ENCODE measurements at regions not wholly inside any gene's neighbourhood (a gene's known extent, or its start where the extent isn't known, plus 50 kb on each side); places are given as distances from the start of the nearest gene placed in this dataset.
"Not testable (repeated sequence)": the region's sequence is repeated elsewhere in the genome, so short reads cannot be mapped to it uniquely, and the experiment has no call there.

- H3K27me3 Mint-ChIP-seq (ENCODE audit: low read depth): no peaks in the 10 kb centered on the region
- H3K27ac Mint-ChIP-seq: no peak overlapping the region
- DNase-seq (ENCODE audit: low spot score in 2 of 2, unreplicated experiment in 2 of 2): no peak
- TF ChIP-seq, protein P1, sequence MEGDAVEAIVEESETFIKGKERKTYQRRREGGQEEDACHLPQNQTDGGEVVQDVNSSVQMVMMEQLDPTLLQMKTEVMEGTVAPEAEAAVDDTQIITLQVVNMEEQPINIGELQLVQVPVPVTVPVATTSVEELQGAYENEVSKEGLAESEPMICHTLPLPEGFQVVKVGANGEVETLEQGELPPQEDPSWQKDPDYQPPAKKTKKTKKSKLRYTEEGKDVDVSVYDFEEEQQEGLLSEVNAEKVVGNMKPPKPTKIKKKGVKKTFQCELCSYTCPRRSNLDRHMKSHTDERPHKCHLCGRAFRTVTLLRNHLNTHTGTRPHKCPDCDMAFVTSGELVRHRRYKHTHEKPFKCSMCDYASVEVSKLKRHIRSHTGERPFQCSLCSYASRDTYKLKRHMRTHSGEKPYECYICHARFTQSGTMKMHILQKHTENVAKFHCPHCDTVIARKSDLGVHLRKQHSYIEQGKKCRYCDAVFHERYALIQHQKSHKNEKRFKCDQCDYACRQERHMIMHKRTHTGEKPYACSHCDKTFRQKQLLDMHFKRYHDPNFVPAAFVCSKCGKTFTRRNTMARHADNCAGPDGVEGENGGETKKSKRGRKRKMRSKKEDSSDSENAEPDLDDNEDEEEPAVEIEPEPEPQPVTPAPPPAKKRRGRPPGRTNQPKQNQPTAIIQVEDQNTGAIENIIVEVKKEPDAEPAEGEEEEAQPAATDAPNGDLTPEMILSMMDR (IDR thresholded peaks at IDR 0.05; ENCODE audit: unreplicated experiment): no peak
- no peak overlapping the region for H3K4me3 Mint-ChIP-seq
- no peaks in the 10 kb centered on the region for H3K9me3 Mint-ChIP-seq
- peaks cover 15% of the 10 kb centered on the region for H3K4me1 Mint-ChIP-seq
- H3K36me3 Mint-ChIP-seq: peaks cover 2% of the 10 kb centered on the region
These were observed 79.6 kb upstream of the PSMA6 start for GRCh38 chr14:35212471-35213142.

DNA sequence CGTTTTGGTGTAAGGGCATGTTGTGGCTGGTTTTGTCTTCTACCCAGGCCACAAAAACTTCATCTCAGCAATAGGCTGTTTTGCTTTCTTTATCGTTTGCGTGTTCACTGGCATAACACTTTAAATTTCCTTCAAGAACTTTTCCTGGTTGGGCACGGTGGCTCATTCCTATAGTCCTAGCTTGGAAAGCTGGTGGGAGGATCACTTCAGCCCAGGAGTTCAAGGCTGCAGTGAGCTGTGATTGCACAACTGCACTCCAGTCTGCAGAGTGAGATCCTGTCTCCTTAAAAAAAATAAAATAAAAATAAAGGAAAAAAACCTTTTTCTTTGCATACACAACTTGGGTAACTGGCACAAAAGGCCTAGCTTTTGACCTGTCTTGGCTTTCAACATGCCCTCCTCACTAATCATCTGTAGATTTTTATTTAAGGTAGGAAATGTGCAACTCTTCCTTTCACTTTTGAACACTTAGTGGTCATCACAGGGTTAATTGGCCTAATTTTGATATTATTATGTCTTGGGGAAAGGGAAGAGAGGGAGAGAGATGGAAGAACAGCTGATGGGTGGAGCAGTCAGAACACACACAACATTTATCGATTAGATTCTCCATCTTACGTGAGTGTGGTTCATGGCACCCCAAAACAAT, 78.9 kb upstream of the PSMA6 start:
- TF ChIP-seq, protein P1 (IDR thresholded peaks at IDR 0.05; ENCODE audit: unreplicated experiment): no peak
- H3K4me3 Mint-ChIP-seq: no peak overlapping the region
- no peak for DNase-seq (ENCODE audit: low spot score in 2 of 2, unreplicated experiment in 2 of 2)
- peaks cover 4% of the 10 kb centered on the region for H3K36me3 Mint-ChIP-seq
- H3K27ac Mint-ChIP-seq: no peak overlapping the region
- H3K27me3 Mint-ChIP-seq (ENCODE audit: low read depth): no peaks in the 10 kb centered on the region
- H3K4me1 Mint-ChIP-seq: peaks cover 15% of the 10 kb centered on the region
- H3K9me3 Mint-ChIP-seq: no peaks in the 10 kb centered on the region

DNA sequence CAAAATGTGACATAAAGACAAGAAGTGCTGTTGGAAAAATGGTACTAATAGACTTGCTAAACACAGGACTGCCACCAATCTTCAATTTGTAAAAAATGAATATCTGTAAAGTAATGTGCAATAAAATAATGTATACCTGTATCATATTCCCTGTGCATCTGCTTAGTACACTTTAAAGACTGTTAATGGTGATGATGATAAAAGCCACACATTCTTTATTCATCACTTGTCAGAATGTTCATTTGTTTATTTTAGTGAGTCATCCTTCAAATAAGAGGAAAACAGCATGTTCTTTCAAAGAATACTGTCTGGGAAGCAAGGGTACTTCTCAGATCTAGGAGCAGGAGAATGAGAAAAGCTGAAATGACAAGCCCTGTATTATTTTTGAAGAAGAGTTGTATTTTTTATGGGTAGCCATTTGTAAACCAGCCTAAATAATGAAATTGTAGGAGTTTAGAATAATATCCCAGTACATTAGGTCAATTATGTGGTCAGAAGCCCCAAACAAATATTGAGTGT, 78.3 kb upstream of the PSMA6 start:
- DNase-seq (ENCODE audit: low spot score in 2 of 2, unreplicated experiment in 2 of 2): no peak
- Mint-ChIP-seq H3K4me3 (no peak overlapping the region), H3K9me3 (no peaks in the 10 kb centered on the region), H3K4me1 (peaks cover 15% of the 10 kb centered on the region), H3K27ac (peak overlapping the region; percentile 0), H3K36me3 (peaks cover 4% of the 10 kb centered on the region), H3K27me3 (ENCODE audit: low read depth) (no peaks in the 10 kb centered on the region)
- TF ChIP-seq, protein P1 (IDR thresholded peaks at IDR 0.05; ENCODE audit: unreplicated experiment): no peak

DNA sequence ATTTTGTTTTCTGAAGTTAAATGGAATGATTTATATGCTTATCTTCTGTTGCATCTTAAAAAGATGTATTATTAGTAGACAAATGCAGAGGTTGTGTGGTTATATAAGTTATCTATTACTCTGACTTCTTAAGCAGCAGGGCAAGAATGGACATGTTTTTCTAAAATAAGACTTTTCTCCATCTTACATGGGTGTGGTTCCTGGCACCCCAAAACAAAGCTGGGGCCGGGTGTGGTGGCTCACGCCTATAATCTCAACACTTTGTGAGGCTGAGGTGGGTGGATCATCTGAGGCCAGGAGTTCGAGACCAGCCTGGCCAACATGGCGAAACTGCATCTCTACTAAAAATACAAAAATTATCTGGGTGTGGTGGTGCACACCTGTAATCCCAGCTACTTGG, 77.8 kb upstream of the PSMA6 start:
- not testable (repeated sequence) for DNase-seq (ENCODE audit: low spot score in 2 of 2, unreplicated experiment in 2 of 2); H3K36me3 Mint-ChIP-seq; H3K27me3 Mint-ChIP-seq (ENCODE audit: low read depth); H3K9me3 Mint-ChIP-seq; H3K4me3 Mint-ChIP-seq
- H3K27ac Mint-ChIP-seq: peak overlapping the region; percentile 0
- H3K4me1 Mint-ChIP-seq: peaks cover 15% of the 10 kb centered on the region

- H3K27ac Mint-ChIP-seq: peak overlapping the region; percentile 93
- TF ChIP-seq, protein P1 (IDR thresholded peaks at IDR 0.05; ENCODE audit: unreplicated experiment): no peak
These were observed 76.9 kb upstream of the PSMA6 start for GRCh38 chr14:35215110-35215813.

GRCh38 chr14:35218176-35218575, 74.0 kb upstream of the PSMA6 start:
- not testable (repeated sequence) for H3K36me3 Mint-ChIP-seq; H3K4me3 Mint-ChIP-seq; H3K27me3 Mint-ChIP-seq (ENCODE audit: low read depth); DNase-seq (ENCODE audit: low spot score in 2 of 2, unreplicated experiment in 2 of 2); H3K27ac Mint-ChIP-seq; H3K9me3 Mint-ChIP-seq
- peaks cover 20% of the 10 kb centered on the region for H3K4me1 Mint-ChIP-seq

More at GRCh38 chr14:35215110-35215813, 76.9 kb upstream of the PSMA6 start:
- H3K36me3 Mint-ChIP-seq: peaks cover 3% of the 10 kb centered on the region
- peaks cover 13% of the 10 kb centered on the region for H3K4me1 Mint-ChIP-seq
- DNase-seq (ENCODE audit: low spot score in 2 of 2, unreplicated experiment in 2 of 2): no peak
- H3K9me3 Mint-ChIP-seq: no peaks in the 10 kb centered on the region
- no peaks in the 10 kb centered on the region for H3K27me3 Mint-ChIP-seq (ENCODE audit: low read depth)
- H3K4me3 Mint-ChIP-seq: peak overlapping the region; percentile 2

Measured in mesothelial cell of epicardium (in vitro differentiated cells).